ENCODE measurements at regions not wholly inside any gene's neighbourhood (a gene's known extent, or its start where the extent isn't known, plus 50 kb on each side); places are given as distances from the start of the nearest gene placed in this dataset.

- H3K27me3 ChIP-seq (ENCODE audit: control insufficient read depth in 1 of 2, insufficient read depth in 2 of 2, low read length in 2 of 2): no peaks in the 10 kb centered on the region
- H3K27ac ChIP-seq (ENCODE audit: low read depth in 2 of 2, low read length in 1 of 2): no peak overlapping the region
- peaks cover 0 to 7% of the 10 kb centered on the region in 2 donors for H3K9me3 ChIP-seq (ENCODE audit: control insufficient read depth in 2 of 2, insufficient read depth in 1 of 2, low read depth in 1 of 2, low read length in 1 of 2)
- no peak overlapping the region for H3K4me3 ChIP-seq (ENCODE audit: low read depth in 1 of 2, low read length in 2 of 2)
- no peaks in the 10 kb centered on the region for H3K36me3 ChIP-seq (ENCODE audit: control insufficient read depth in 2 of 2, insufficient read depth in 2 of 2, low read length in 1 of 2)
- H3K4me1 ChIP-seq (ENCODE audit: control insufficient read depth in 2 of 2, insufficient read depth in 2 of 2, low read length in 1 of 2): no peaks in the 10 kb centered on the region
- WGBS, 2 donors: 84 to 89% methylated on average over 5 of the region's 5 CpGs
These were observed 189.6 kb upstream of the TSHZ3 start for GRCh38 chr19:31538879-31539278.

GRCh38 chr19:31539386-31539785, 190.2 kb upstream of the TSHZ3 start:
- Histone ChIP-seq H3K9me3 (ENCODE audit: control insufficient read depth in 2 of 2, insufficient read depth in 1 of 2, low read depth in 1 of 2, low read length in 1 of 2) (peaks cover 0 to 7% of the 10 kb centered on the region in 2 donors), H3K27ac (ENCODE audit: low read depth in 2 of 2, low read length in 1 of 2) (no peak overlapping the region), H3K4me1 (ENCODE audit: control insufficient read depth in 2 of 2, insufficient read depth in 2 of 2, low read length in 1 of 2) (no peaks in the 10 kb centered on the region), H3K4me3 (ENCODE audit: low read depth in 1 of 2, low read length in 2 of 2) (no peak overlapping the region), H3K27me3 (ENCODE audit: control insufficient read depth in 1 of 2, insufficient read depth in 2 of 2, low read length in 2 of 2) (no peaks in the 10 kb centered on the region), H3K36me3 (ENCODE audit: control insufficient read depth in 2 of 2, insufficient read depth in 2 of 2, low read length in 1 of 2) (no peaks in the 10 kb centered on the region)
- WGBS, 2 donors: 81 to 82% methylated on average over 6 of the region's 6 CpGs

GRCh38 chr19:31541396-31541795, 192.2 kb upstream of the TSHZ3 start:
- Histone ChIP-seq H3K9me3 (ENCODE audit: control insufficient read depth in 2 of 2, insufficient read depth in 1 of 2, low read depth in 1 of 2, low read length in 1 of 2) (peaks cover 0 to 5% of the 10 kb centered on the region in 2 donors), H3K36me3 (ENCODE audit: control insufficient read depth in 2 of 2, insufficient read depth in 2 of 2, low read length in 1 of 2) (no peaks in the 10 kb centered on the region), H3K27ac (ENCODE audit: low read depth in 2 of 2, low read length in 1 of 2) (no peak overlapping the region), H3K27me3 (ENCODE audit: control insufficient read depth in 1 of 2, insufficient read depth in 2 of 2, low read length in 2 of 2) (no peaks in the 10 kb centered on the region), H3K4me3 (ENCODE audit: low read depth in 1 of 2, low read length in 2 of 2) (no peak overlapping the region), H3K4me1 (ENCODE audit: control insufficient read depth in 2 of 2, insufficient read depth in 2 of 2, low read length in 1 of 2) (no peaks in the 10 kb centered on the region)
- 19 to 28% methylated on average over 2 of the region's 2 CpGs for WGBS, 2 donors

- 86 to 89% methylated on average over 5 of the region's 5 CpGs for WGBS, 2 donors
- H3K36me3 ChIP-seq (ENCODE audit: control insufficient read depth in 2 of 2, insufficient read depth in 2 of 2, low read length in 1 of 2): no peaks in the 10 kb centered on the region
These were observed 194.2 kb upstream of the TSHZ3 start for GRCh38 chr19:31543456-31543855.

GRCh38 chr19:31545777-31546176, 196.5 kb upstream of the TSHZ3 start:
- Histone ChIP-seq H3K36me3 (ENCODE audit: control insufficient read depth in 2 of 2, insufficient read depth in 2 of 2, low read length in 1 of 2) (no peaks in the 10 kb centered on the region), H3K9me3 (ENCODE audit: control insufficient read depth in 2 of 2, insufficient read depth in 1 of 2, low read depth in 1 of 2, low read length in 1 of 2) (peaks cover 0 to 6% of the 10 kb centered on the region in 2 donors), H3K4me1 (ENCODE audit: control insufficient read depth in 2 of 2, insufficient read depth in 2 of 2, low read length in 1 of 2) (no peaks in the 10 kb centered on the region), H3K27me3 (ENCODE audit: control insufficient read depth in 1 of 2, insufficient read depth in 2 of 2, low read length in 2 of 2) (no peaks in the 10 kb centered on the region), H3K27ac (ENCODE audit: low read depth in 2 of 2, low read length in 1 of 2) (no peak overlapping the region), H3K4me3 (ENCODE audit: low read depth in 1 of 2, low read length in 2 of 2) (no peak overlapping the region)
- 34 to 48% methylated on average over 2 of the region's 2 CpGs for WGBS, 2 donors

More at GRCh38 chr19:31543456-31543855, 194.2 kb upstream of the TSHZ3 start:
- no peak overlapping the region for H3K27ac ChIP-seq (ENCODE audit: low read depth in 2 of 2, low read length in 1 of 2)
- H3K9me3 ChIP-seq (ENCODE audit: control insufficient read depth in 2 of 2, insufficient read depth in 1 of 2, low read depth in 1 of 2, low read length in 1 of 2): peaks cover 0 to 7% of the 10 kb centered on the region in 2 donors
- H3K4me1 ChIP-seq (ENCODE audit: control insufficient read depth in 2 of 2, insufficient read depth in 2 of 2, low read length in 1 of 2): no peaks in the 10 kb centered on the region
- no peaks in the 10 kb centered on the region for H3K27me3 ChIP-seq (ENCODE audit: control insufficient read depth in 1 of 2, insufficient read depth in 2 of 2, low read length in 2 of 2)
- H3K4me3 ChIP-seq (ENCODE audit: low read depth in 1 of 2, low read length in 2 of 2): no peak overlapping the region

GRCh38 chr19:31546205-31546960, 197.1 kb upstream of the TSHZ3 start:
- H3K4me1 ChIP-seq (ENCODE audit: control insufficient read depth in 2 of 2, insufficient read depth in 2 of 2, low read length in 1 of 2): no peaks in the 10 kb centered on the region
- no peaks in the 10 kb centered on the region for H3K27me3 ChIP-seq (ENCODE audit: control insufficient read depth in 1 of 2, insufficient read depth in 2 of 2, low read length in 2 of 2)
- no peaks in the 10 kb centered on the region for H3K36me3 ChIP-seq (ENCODE audit: control insufficient read depth in 2 of 2, insufficient read depth in 2 of 2, low read length in 1 of 2)
- H3K9me3 ChIP-seq (ENCODE audit: control insufficient read depth in 2 of 2, insufficient read depth in 1 of 2, low read depth in 1 of 2, low read length in 1 of 2): peaks cover 0 to 6% of the 10 kb centered on the region in 2 donors
- WGBS, 2 donors: 61 to 66% methylated on average over 9 of the region's 9 CpGs
- H3K27ac ChIP-seq (ENCODE audit: low read depth in 2 of 2, low read length in 1 of 2): no peak overlapping the region
- no peak overlapping the region for H3K4me3 ChIP-seq (ENCODE audit: low read depth in 1 of 2, low read length in 2 of 2)

GRCh38 chr19:31548941-31549340, 199.7 kb upstream of the TSHZ3 start:
- Histone ChIP-seq H3K27me3 (ENCODE audit: control insufficient read depth in 1 of 2, insufficient read depth in 2 of 2, low read length in 2 of 2) (no peaks in the 10 kb centered on the region), H3K4me1 (ENCODE audit: control insufficient read depth in 2 of 2, insufficient read depth in 2 of 2, low read length in 1 of 2) (no peaks in the 10 kb centered on the region), H3K27ac (ENCODE audit: low read depth in 2 of 2, low read length in 1 of 2) (no peak overlapping the region), H3K9me3 (ENCODE audit: control insufficient read depth in 2 of 2, insufficient read depth in 1 of 2, low read depth in 1 of 2, low read length in 1 of 2) (peaks cover 0 to 2% of the 10 kb centered on the region in 2 donors), H3K4me3 (ENCODE audit: low read depth in 1 of 2, low read length in 2 of 2) (no peak overlapping the region), H3K36me3 (ENCODE audit: control insufficient read depth in 2 of 2, insufficient read depth in 2 of 2, low read length in 1 of 2) (no peaks in the 10 kb centered on the region)
- WGBS, 2 donors: 72 to 80% methylated on average over 4 of the region's 4 CpGs

GRCh38 chr19:31553112-31553845, 204.0 kb upstream of the TSHZ3 start:
- no peaks in the 10 kb centered on the region for H3K4me1 ChIP-seq (ENCODE audit: control insufficient read depth in 2 of 2, insufficient read depth in 2 of 2, low read length in 1 of 2)
- no peak overlapping the region for H3K4me3 ChIP-seq (ENCODE audit: low read depth in 1 of 2, low read length in 2 of 2)
- 57 to 58% methylated on average over 9 of the region's 9 CpGs for WGBS, 2 donors
- H3K27me3 ChIP-seq (ENCODE audit: control insufficient read depth in 1 of 2, insufficient read depth in 2 of 2, low read length in 2 of 2): no peaks in the 10 kb centered on the region
- H3K27ac ChIP-seq (ENCODE audit: low read depth in 2 of 2, low read length in 1 of 2): no peak overlapping the region
- H3K9me3 ChIP-seq (ENCODE audit: control insufficient read depth in 2 of 2, insufficient read depth in 1 of 2, low read depth in 1 of 2, low read length in 1 of 2): peaks cover 2 to 5% of the 10 kb centered on the region in 2 donors
- no peaks in the 10 kb centered on the region for H3K36me3 ChIP-seq (ENCODE audit: control insufficient read depth in 2 of 2, insufficient read depth in 2 of 2, low read length in 1 of 2)

- H3K9me3 ChIP-seq (ENCODE audit: control insufficient read depth in 2 of 2, insufficient read depth in 1 of 2, low read depth in 1 of 2, low read length in 1 of 2): peaks cover 2 to 5% of the 10 kb centered on the region in 2 donors
- WGBS, 2 donors: 49 to 57% methylated on average over 8 of the region's 8 CpGs
- H3K4me3 ChIP-seq (ENCODE audit: low read depth in 1 of 2, low read length in 2 of 2): no peak overlapping the region
- no peak overlapping the region for H3K27ac ChIP-seq (ENCODE audit: low read depth in 2 of 2, low read length in 1 of 2)
- H3K4me1 ChIP-seq (ENCODE audit: control insufficient read depth in 2 of 2, insufficient read depth in 2 of 2, low read length in 1 of 2): no peaks in the 10 kb centered on the region
- H3K27me3 ChIP-seq (ENCODE audit: control insufficient read depth in 1 of 2, insufficient read depth in 2 of 2, low read length in 2 of 2): no peaks in the 10 kb centered on the region
- H3K36me3 ChIP-seq (ENCODE audit: control insufficient read depth in 2 of 2, insufficient read depth in 2 of 2, low read length in 1 of 2): no peaks in the 10 kb centered on the region
These were observed 204.6 kb upstream of the TSHZ3 start for GRCh38 chr19:31553846-31554215.
